Fibroblast of skin of back (primary cell): ENCODE measurements at regions not wholly inside any gene's neighbourhood (a gene's known extent, or its start where the extent isn't known, plus 50 kb on each side); places are given as distances from the start of the nearest gene placed in this dataset.

ENCODE experiments used
- DNase-seq: peaks from one replicate; pipeline ENCODE4 v3.0.0-alpha.2; 2013

GRCh38 chr15:37792351-37792750 is 142.1 kb upstream of the TMCO5A start:
- DNase-seq = peak; percentile 30

- DNase-seq = peak; percentile 21
Measured at GRCh38 chr15:37793851-37794250, 140.6 kb upstream of the TMCO5A start.

GRCh38 chr15:37794947-37795346 is 139.5 kb upstream of the TMCO5A start:
- no peak for DNase-seq

- DNase-seq = no peak
Measured at GRCh38 chr15:37801529-37801928, 132.9 kb upstream of the TMCO5A start.

- DNase-seq = no peak
Measured at GRCh38 chr15:37806808-37807207, 127.6 kb upstream of the TMCO5A start.

- no peak for DNase-seq
Measured at GRCh38 chr15:37810381-37810780, 124.1 kb upstream of the TMCO5A start.

GRCh38 chr15:37813306-37813705 is 121.1 kb upstream of the TMCO5A start:
- DNase-seq = no peak

- no peak for DNase-seq
Measured at GRCh38 chr15:37814847-37815515, 119.5 kb upstream of the TMCO5A start.

- DNase-seq = no peak
Measured at GRCh38 chr15:37818152-37818677, 116.2 kb upstream of the TMCO5A start.

GRCh38 chr15:37819191-37819590 is 115.2 kb upstream of the TMCO5A start:
- DNase-seq = peak; percentile 64

- no peak for DNase-seq
Measured at GRCh38 chr15:37820380-37821128, 113.9 kb upstream of the TMCO5A start.

GRCh38 chr15:37823601-37824275 is 110.7 kb upstream of the TMCO5A start:
- no peak for DNase-seq

GRCh38 chr15:37824717-37825382 is 109.6 kb upstream of the TMCO5A start:
- peak; percentile 97 for DNase-seq

- DNase-seq = peak; percentile 55
Measured at GRCh38 chr15:37837276-37837675, 97.2 kb upstream of the TMCO5A start.

- DNase-seq = no peak
Measured at GRCh38 chr15:37847776-37848175, 86.7 kb upstream of the TMCO5A start.

- no peak for DNase-seq
Measured at GRCh38 chr15:37856109-37856508, 78.3 kb upstream of the TMCO5A start.

- no peak for DNase-seq
Measured at GRCh38 chr15:37860896-37861295, 73.5 kb upstream of the TMCO5A start.

- DNase-seq = no peak
Measured at GRCh38 chr15:37865687-37866086, 68.8 kb upstream of the TMCO5A start.

- no peak for DNase-seq
Measured at GRCh38 chr15:37870711-37871110, 63.7 kb upstream of the TMCO5A start.

GRCh38 chr15:37872661-37873060 is 61.8 kb upstream of the TMCO5A start:
- no peak for DNase-seq

- DNase-seq = no peak
Measured at GRCh38 chr15:37873336-37873735, 61.1 kb upstream of the TMCO5A start.

GRCh38 chr15:37876900-37877299 is 57.5 kb upstream of the TMCO5A start:
- peak; percentile 51 for DNase-seq
